ENCODE measurements at regions not wholly inside any gene's neighbourhood (a gene's known extent, or its start where the extent isn't known, plus 50 kb on each side); places are given as distances from the start of the nearest gene placed in this dataset.
"Not testable (repeated sequence)": the region's sequence is repeated elsewhere in the genome, so short reads cannot be mapped to it uniquely, and the experiment has no call there.

DNA sequence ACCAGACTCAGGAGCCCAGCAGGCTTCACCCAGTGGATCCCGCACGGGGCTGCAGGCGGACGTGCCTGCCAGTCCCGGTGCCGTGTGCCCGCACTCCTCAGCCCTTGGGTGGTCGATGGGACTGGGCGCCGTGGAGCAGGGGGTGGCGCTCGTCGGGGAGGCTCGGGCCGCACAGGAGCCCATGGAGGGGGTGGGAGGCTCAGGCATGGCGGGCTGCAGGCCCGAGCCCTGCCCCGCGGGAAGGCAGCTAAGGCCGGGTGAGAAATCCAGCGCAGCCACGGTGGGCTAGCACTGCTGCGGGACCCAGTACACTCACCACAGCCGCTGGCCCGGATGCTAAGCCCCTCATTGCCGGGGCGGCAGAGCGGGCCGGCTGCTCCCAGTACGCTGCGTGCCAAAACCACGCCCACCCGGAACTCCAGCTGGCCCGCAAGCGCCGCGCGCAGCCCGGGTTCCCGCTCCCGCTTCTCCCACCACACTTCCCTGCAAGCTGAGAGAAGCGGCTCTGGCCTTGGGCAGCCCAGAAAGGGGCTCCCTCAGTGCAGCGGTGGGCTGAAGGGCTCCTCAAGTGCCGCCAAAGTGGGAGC is 977.0 kb upstream of the LRFN5 start:
- 90% methylated on average over 34 of the region's 44 CpGs for WGBS
- not testable (repeated sequence) for H3K36me3 ChIP-seq (ENCODE audit: insufficient read depth); DNase-seq (ENCODE audit: extremely low spot score); H3K4me1 ChIP-seq (ENCODE audit: insufficient read depth); H3K4me3 ChIP-seq (ENCODE audit: low read depth, low read length); H3K27ac ChIP-seq (ENCODE audit: low read depth)

DNA sequence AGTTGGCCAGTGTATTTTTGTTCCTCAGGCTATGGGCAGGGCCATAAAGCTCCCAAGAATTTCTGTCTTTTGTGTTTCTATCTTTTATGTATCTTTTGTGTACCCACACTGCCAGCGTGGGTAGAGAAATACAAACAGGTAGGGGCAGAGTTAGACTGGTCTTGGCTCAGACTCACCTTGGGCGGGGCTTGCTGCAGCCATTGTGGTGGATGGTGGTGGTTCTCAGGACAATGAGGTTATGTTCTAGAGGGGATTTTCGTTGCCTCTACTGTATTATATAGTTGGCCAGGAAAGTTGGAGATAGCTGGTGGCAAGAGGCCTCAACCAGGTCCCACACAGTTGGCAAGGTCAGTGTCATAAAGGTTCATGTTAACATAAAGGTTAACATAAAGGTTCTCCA is 977.5 kb upstream of the LRFN5 start:
- Histone ChIP-seq H3K4me3 (ENCODE audit: low read depth, low read length) (no peak overlapping the region), H3K4me1 (ENCODE audit: insufficient read depth) (no peaks in the 10 kb centered on the region), H3K27ac (ENCODE audit: low read depth) (no peak overlapping the region), H3K36me3 (ENCODE audit: insufficient read depth) (no peaks in the 10 kb centered on the region)
- DNase-seq (ENCODE audit: extremely low spot score) = no peak
- 80% methylated on average over 3 of the region's 3 CpGs for WGBS

DNA sequence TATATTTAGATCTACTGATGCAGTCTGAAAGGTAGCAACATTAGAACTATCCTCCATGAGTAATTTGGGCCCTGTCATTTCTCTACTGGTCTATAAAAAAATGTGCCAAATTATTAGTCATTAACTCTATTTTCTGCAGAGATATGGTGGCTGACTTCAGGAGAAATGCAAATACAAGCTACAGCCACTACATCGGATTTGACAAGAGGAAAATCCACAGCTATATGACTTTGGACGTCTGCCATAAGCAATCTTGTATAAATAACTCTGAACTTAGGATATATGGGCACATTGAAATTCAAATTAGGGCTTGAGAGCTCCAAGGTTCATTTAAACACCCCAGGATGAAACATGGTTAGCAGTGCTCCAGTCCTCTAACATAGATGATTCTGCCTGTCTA is 983.0 kb upstream of the LRFN5 start:
- Histone ChIP-seq H3K4me3 (ENCODE audit: low read depth, low read length) (no peak overlapping the region), H3K4me1 (ENCODE audit: insufficient read depth) (no peaks in the 10 kb centered on the region), H3K36me3 (ENCODE audit: insufficient read depth) (no peaks in the 10 kb centered on the region), H3K27ac (ENCODE audit: low read depth) (no peak overlapping the region)
- WGBS = 23% methylated on average over 2 of the region's 2 CpGs
- no peak for DNase-seq (ENCODE audit: extremely low spot score)

DNA sequence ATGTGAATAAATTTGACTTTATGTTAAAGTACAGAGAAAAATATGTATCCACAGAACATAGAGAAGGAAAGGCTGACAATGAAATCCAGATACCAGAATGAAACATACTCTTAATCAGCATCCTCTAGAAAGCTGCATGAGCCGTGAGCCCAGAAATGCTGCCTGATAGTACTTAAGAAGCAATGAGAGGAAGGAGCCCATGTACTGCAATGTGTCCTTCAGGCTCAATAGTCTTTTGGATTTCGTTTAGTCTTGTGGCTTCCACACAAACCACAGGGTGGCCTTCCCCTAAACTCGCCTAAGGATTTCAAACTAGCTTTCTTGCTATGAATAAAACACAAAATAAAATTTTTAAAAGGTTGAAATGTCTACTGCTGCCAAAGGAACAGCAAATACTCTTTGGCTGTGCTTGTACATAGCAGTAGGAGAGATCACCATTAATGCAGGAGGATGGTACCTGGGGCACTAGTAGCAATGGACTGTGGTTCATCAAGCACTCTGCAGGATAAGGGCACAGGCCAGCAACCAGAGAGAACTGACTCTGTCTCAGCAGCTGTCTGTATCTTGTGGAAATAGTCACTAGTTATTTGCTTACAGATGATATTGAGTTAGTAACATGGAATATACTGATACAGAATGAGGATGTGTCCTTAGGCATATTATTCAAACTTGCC is 988.3 kb upstream of the LRFN5 start:
- Histone ChIP-seq H3K4me1 (ENCODE audit: insufficient read depth) (no peaks in the 10 kb centered on the region), H3K27ac (ENCODE audit: low read depth) (no peak overlapping the region), H3K4me3 (ENCODE audit: low read depth, low read length) (no peak overlapping the region), H3K36me3 (ENCODE audit: insufficient read depth) (no peaks in the 10 kb centered on the region)
- no peak for DNase-seq (ENCODE audit: extremely low spot score)
- 55% methylated on average over 3 of the region's 3 CpGs for WGBS

DNA sequence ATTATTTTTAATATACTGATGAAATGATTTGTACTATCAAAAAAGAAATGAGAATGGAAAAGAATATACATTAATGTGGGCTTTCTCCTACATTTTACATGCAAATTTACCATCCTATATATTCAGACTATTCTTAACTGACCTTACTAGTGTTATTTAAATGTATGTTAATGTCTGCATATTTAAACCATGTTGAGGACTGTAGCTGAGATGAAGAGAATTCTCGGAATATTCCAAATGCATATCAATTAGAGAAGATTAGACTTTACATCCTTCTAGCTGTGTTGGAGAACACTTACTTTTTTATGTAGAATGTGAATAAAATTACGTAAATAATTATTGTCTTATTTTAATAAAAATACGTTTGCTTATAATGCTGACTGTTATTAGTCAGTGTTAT is 990.1 kb upstream of the LRFN5 start:
- H3K36me3 ChIP-seq (ENCODE audit: insufficient read depth) = no peaks in the 10 kb centered on the region
- no peak overlapping the region for H3K4me3 ChIP-seq (ENCODE audit: low read depth, low read length)
- DNase-seq (ENCODE audit: extremely low spot score) = no peak
- no peaks in the 10 kb centered on the region for H3K4me1 ChIP-seq (ENCODE audit: insufficient read depth)
- no peak overlapping the region for H3K27ac ChIP-seq (ENCODE audit: low read depth)
- WGBS = 85% methylated on average over 3 of the region's 3 CpGs

DNA sequence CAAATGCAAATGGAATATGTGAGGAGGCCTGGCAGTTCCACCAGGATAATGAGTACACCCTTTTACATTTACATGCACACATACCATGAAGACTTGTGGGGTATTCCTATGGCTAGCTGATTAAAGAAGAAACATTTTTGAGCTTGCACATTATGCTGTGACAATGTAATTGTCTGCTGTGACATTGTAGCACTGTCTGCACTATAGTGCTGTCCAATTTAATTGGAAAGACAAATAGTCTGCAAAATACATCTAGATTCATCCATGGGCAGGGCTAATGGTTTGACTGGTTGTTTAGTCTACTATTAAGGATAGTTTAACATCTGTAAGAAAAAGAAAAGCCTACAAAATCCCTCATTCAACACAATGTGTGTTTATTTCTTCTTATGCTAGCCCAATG is 1005.6 kb upstream of the LRFN5 start:
- Histone ChIP-seq H3K4me3 (ENCODE audit: low read depth, low read length) (no peak overlapping the region), H3K4me1 (ENCODE audit: insufficient read depth) (no peaks in the 10 kb centered on the region), H3K27ac (ENCODE audit: low read depth) (no peak overlapping the region), H3K36me3 (ENCODE audit: insufficient read depth) (no peaks in the 10 kb centered on the region)
- DNase-seq (ENCODE audit: extremely low spot score) = no peak

DNA sequence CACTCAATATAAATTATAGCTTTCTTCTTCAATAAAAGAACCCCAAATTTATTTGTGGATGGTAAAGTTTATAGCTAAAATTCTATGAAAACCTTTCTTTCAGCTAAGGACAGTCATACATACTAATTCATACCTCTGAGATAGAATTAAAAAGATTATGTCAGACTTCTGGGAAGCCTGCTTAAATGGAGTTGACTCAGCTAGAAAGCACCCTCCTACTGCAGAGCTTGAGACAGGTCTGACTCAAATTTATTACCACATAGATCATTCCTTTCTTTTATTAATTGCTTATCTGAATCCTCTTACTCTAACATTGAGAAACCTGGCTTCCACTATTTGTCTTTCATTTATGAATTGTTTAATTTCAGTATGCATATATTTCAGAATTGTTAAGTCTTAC is 1007.0 kb upstream of the LRFN5 start:
- no peak overlapping the region for H3K4me3 ChIP-seq (ENCODE audit: low read depth, low read length)
- no peak for DNase-seq (ENCODE audit: extremely low spot score)
- no peak overlapping the region for H3K27ac ChIP-seq (ENCODE audit: low read depth)
- no peaks in the 10 kb centered on the region for H3K36me3 ChIP-seq (ENCODE audit: insufficient read depth)
- no peaks in the 10 kb centered on the region for H3K4me1 ChIP-seq (ENCODE audit: insufficient read depth)

DNA sequence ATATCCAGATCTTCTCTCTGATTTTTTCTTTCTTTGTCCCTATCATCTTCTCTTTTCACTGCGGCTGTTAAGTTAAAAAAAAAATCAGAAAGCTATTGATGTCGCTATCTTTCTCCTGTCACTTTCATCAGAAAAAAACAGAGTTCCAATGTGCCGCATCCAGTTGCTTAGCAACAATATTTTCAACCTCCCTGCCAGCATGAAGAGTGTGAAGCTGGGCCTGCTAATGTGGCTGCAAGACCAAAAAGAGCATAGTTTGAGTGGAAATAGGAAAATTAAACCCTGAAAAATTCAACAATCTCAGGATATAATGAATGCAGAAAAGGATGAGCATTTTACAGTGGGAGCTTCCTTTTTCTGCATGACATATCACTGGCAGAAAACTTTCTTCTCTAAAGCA is 1025.4 kb upstream of the LRFN5 start:
- no peak for DNase-seq (ENCODE audit: extremely low spot score)
- no peak overlapping the region for H3K4me3 ChIP-seq (ENCODE audit: low read depth, low read length)
- no peaks in the 10 kb centered on the region for H3K36me3 ChIP-seq (ENCODE audit: insufficient read depth)
- no peak overlapping the region for H3K27ac ChIP-seq (ENCODE audit: low read depth)
- no peaks in the 10 kb centered on the region for H3K4me1 ChIP-seq (ENCODE audit: insufficient read depth)
- WGBS = 65% methylated on average over 3 of the region's 3 CpGs

DNA sequence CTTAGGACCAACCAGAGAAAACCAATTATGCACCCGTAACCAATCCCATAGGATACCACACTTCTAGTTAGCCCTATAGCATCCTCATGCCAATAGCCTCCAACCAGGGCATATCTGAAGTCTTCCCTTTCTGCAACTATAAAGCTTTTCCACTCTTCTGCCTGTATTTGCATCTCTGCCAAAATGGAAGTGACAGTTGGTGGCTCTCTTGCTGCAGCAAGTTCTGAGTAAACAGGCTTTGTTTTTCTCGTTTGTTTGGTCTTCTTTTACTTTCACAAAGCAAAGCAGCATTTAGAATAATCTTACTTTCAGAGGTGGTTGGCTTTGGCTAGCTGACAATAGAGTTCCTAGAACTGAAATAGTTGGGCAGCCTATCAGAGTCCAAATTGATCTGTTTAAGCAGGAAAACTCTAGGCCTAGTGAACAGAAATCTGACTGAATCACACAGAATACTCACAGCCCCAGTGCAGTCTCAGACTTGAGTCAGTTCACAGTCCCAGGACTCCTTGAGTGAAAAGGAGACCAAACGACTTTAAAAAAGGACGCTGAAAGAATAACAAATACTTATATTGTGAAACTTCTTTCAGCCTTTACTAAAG is 1029.7 kb upstream of the LRFN5 start:
- 65% methylated on average over 4 of the region's 4 CpGs for WGBS
- Histone ChIP-seq H3K36me3 (ENCODE audit: insufficient read depth) (no peaks in the 10 kb centered on the region), H3K4me3 (ENCODE audit: low read depth, low read length) (no peak overlapping the region), H3K4me1 (ENCODE audit: insufficient read depth) (no peaks in the 10 kb centered on the region), H3K27ac (ENCODE audit: low read depth) (no peak overlapping the region)
- no peak for DNase-seq (ENCODE audit: extremely low spot score)

DNA sequence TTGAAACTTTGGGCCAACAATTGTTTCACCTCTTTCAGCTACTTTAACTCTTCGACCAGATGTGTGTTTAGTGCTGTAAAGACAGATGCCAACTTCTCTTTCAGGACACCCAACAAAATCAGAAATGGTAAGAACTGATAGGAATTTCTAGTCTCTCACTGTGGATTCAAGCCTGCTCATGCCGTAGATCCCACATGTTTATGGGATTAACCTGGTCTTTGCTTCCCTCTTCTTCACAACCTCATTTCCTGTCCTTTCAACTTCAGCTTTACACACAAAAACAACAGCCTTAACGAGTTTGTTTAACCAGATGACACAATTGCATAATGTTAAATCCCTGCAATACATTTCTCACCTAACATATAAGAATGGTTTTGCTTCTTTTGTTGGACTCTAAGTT is 1031.9 kb upstream of the LRFN5 start:
- Histone ChIP-seq H3K4me3 (ENCODE audit: low read depth, low read length) (no peak overlapping the region), H3K4me1 (ENCODE audit: insufficient read depth) (no peaks in the 10 kb centered on the region), H3K27ac (ENCODE audit: low read depth) (no peak overlapping the region), H3K36me3 (ENCODE audit: insufficient read depth) (no peaks in the 10 kb centered on the region)
- 33% methylated on average over 3 of the region's 3 CpGs for WGBS
- DNase-seq (ENCODE audit: extremely low spot score) = no peak

DNA sequence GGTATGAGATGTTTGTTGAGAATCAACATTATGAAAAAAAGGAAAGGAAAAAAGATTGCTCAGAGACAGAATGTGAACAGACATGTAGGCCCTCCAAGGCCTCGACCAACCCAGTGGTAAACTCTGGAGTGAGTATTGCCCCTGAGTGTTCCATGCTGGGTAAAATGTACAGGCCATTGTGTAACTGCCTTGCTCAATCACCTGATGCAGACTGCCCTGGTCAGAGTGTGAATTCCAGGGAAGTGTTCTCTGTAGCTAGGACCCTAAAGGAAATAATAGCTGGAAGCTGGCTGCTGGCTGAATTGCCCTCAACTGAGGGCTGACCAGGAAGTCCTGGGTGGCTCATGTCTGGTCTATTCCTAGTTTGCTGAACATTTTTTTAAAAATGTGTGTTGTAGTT is 1081.4 kb upstream of the LRFN5 start:
- DNase-seq (ENCODE audit: extremely low spot score) = no peak
- H3K4me3 ChIP-seq (ENCODE audit: low read depth, low read length) = no peak overlapping the region
- no peak overlapping the region for H3K27ac ChIP-seq (ENCODE audit: low read depth)
- H3K4me1 ChIP-seq (ENCODE audit: insufficient read depth) = no peaks in the 10 kb centered on the region
- H3K36me3 ChIP-seq (ENCODE audit: insufficient read depth) = no peaks in the 10 kb centered on the region
- 67% methylated on average over 1 of the region's 1 CpG for WGBS

DNA sequence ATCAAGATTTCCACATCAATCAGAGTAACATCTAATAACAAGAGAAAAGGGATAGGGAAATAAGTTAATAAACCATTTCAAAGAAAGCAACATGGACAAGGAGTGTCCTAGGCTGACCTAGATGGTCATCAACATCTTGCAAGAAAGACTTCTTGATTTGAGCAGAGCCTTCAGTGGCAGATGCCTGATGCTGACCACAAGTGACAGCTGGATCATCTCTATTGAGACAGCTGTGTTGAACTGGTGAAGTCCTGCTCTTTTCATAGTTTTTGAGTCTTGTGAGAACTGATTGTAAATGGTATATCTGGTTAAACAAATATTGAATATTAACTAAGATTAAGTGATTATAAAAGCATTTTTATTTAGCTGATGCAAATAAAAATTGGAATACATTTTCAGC is 1083.6 kb upstream of the LRFN5 start:
- Histone ChIP-seq H3K4me3 (ENCODE audit: low read depth, low read length) (no peak overlapping the region), H3K36me3 (ENCODE audit: insufficient read depth) (no peaks in the 10 kb centered on the region), H3K27ac (ENCODE audit: low read depth) (no peak overlapping the region), H3K4me1 (ENCODE audit: insufficient read depth) (no peaks in the 10 kb centered on the region)
- no peak for DNase-seq (ENCODE audit: extremely low spot score)

DNA sequence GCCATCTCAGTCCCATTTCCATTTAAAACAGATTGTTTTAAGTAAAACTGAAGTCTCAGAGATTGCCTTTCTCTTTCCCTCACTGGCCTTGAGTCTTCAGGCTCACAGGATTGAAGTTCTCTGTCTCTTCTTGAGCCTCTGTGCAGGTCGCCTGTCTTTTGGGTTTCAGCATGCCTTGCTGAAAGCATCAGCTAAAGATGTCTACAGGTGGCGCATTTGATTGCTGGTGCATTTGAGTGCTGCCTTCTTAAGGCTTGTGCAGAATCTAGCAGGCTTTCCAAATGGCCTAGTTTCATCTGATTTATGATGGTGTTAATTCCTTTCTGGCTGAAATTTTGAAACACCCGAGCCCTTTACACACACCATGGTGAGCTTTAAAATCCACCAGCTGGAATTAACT is 1062.2 kb upstream of the FBXO33 start:
- no peak overlapping the region for H3K27ac ChIP-seq (ENCODE audit: low read depth)
- no peak overlapping the region for H3K4me3 ChIP-seq (ENCODE audit: low read depth, low read length)
- DNase-seq (ENCODE audit: extremely low spot score) = no peak
- whole genome bisulfite sequencing = 54% methylated on average over 3 of the region's 3 CpGs
- no peaks in the 10 kb centered on the region for H3K4me1 ChIP-seq (ENCODE audit: insufficient read depth)
- H3K36me3 ChIP-seq (ENCODE audit: insufficient read depth) = no peaks in the 10 kb centered on the region

DNA sequence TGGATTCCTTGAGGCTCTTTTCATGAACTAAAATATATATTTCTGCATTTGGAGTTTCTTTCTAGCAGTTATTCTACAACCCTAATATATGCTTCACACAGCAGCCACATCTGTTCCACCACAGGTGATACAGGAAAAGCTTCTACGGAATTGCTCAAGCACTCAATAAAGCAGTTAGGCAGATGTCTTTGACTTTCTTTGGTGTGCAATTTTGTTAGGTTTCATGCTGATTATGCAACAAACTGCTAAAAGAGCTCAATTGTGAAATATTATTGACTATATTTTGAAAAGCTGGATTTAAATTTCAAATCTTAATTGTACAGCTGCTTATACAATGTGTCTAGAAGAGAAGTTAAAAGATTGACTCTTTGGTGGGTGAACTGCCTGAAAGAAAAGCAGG is 1055.6 kb upstream of the FBXO33 start:
- Histone ChIP-seq H3K4me1 (ENCODE audit: insufficient read depth) (no peaks in the 10 kb centered on the region), H3K4me3 (ENCODE audit: low read depth, low read length) (no peak overlapping the region), H3K27ac (ENCODE audit: low read depth) (no peak overlapping the region), H3K36me3 (ENCODE audit: insufficient read depth) (no peaks in the 10 kb centered on the region)
- WGBS = 85% methylated on average over 1 of the region's 1 CpG
- DNase-seq (ENCODE audit: extremely low spot score) = no peak

DNA sequence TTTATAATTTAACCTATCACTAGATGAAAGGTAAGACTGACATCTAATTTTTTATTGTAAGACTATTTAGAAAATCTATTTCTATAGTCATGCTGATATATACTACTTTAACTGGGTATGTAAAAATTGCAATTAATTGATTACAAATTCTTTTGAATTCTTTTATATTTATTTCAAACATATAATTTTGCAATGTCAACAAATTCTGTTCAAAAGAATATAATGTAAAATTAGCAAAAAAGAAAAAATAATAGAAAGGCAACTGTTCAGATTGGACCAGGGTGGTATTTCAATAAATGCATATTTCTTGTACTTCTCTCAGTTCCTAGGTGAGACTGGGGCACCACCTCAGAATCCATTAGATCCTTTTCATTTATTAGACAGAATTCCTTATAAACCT is 1053.5 kb upstream of the FBXO33 start:
- Histone ChIP-seq H3K4me1 (ENCODE audit: insufficient read depth) (no peaks in the 10 kb centered on the region), H3K36me3 (ENCODE audit: insufficient read depth) (no peaks in the 10 kb centered on the region), H3K27ac (ENCODE audit: low read depth) (no peak overlapping the region), H3K4me3 (ENCODE audit: low read depth, low read length) (no peak overlapping the region)
- DNase-seq (ENCODE audit: extremely low spot score) = no peak
